NT2/D1 (cell line): ENCODE measurements at regions not wholly inside any gene's neighbourhood (a gene's known extent, or its start where the extent isn't known, plus 50 kb on each side); places are given as distances from the start of the nearest gene placed in this dataset.

Source experiments
- SUZ12 ChIP-seq: IDR thresholded peaks from 2 replicates; pipeline ENCODE4 v1.6.1; 2011; ENCODE audit not compliant: insufficient read length, insufficient read depth; ENCODE audit errors: extremely low read depth
- YY1 ChIP-seq: IDR thresholded peaks from 2 replicates; pipeline ENCODE4 v1.6.1; 2011; ENCODE audit not compliant: insufficient read length, insufficient read depth

DNA sequence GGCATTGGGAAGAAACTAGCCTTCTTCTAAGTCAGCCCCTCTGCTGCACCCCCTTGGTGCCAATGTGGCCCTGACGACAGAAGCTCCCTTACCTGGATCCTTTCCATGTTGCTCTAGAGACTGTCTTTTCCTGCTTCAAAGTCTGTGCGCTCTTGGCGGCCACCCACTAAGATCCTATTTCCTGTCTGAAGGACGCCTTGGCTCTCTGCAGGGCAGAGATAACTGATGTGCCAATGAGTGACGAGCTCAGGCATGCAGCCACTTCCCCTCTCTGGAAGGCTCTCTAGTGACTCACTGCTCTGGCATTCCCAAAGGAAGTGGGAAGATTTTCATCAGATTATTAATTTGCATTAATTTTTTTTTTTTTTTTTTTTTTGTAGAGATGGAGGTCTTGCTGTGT lies 273.5 kb downstream of the CDH20 start:
- no peak for TF ChIP-seq YY1
- no peak for TF ChIP-seq SUZ12
